ENCODE measurements at regions not wholly inside any gene's neighbourhood (a gene's known extent, or its start where the extent isn't known, plus 50 kb on each side); places are given as distances from the start of the nearest gene placed in this dataset.

GRCh38 chr13:109979228-109979627, 192.8 kb upstream of the IRS2 start:
- Histone ChIP-seq H3K27ac (no peak overlapping the region), H3K27me3 (no peaks in the 10 kb centered on the region), H3K36me3 (replicated peaks in 1 of 2) (no peaks in the 10 kb centered on the region), H3K9me3 (replicated peaks in 1 of 3) (no peaks in the 10 kb centered on the region), H3K4me3 (no peak overlapping the region), H3K4me1 (replicated peaks in 1 of 2) (no peaks in the 10 kb centered on the region)
- 75 to 84% (median 76%) methylated on average over 5 to 6 of the region's 6 CpGs for WGBS, 4 donors
- no peak for TF ChIP-seq POLR2A (IDR thresholded peaks at IDR 0.05)
- TF ChIP-seq, protein P1, sequence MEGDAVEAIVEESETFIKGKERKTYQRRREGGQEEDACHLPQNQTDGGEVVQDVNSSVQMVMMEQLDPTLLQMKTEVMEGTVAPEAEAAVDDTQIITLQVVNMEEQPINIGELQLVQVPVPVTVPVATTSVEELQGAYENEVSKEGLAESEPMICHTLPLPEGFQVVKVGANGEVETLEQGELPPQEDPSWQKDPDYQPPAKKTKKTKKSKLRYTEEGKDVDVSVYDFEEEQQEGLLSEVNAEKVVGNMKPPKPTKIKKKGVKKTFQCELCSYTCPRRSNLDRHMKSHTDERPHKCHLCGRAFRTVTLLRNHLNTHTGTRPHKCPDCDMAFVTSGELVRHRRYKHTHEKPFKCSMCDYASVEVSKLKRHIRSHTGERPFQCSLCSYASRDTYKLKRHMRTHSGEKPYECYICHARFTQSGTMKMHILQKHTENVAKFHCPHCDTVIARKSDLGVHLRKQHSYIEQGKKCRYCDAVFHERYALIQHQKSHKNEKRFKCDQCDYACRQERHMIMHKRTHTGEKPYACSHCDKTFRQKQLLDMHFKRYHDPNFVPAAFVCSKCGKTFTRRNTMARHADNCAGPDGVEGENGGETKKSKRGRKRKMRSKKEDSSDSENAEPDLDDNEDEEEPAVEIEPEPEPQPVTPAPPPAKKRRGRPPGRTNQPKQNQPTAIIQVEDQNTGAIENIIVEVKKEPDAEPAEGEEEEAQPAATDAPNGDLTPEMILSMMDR (IDR thresholded peaks at IDR 0.05) = no peak
- DNase-seq = no peak
- intact Hi-C loops (cut with DNase I) = no loop called here

DNA sequence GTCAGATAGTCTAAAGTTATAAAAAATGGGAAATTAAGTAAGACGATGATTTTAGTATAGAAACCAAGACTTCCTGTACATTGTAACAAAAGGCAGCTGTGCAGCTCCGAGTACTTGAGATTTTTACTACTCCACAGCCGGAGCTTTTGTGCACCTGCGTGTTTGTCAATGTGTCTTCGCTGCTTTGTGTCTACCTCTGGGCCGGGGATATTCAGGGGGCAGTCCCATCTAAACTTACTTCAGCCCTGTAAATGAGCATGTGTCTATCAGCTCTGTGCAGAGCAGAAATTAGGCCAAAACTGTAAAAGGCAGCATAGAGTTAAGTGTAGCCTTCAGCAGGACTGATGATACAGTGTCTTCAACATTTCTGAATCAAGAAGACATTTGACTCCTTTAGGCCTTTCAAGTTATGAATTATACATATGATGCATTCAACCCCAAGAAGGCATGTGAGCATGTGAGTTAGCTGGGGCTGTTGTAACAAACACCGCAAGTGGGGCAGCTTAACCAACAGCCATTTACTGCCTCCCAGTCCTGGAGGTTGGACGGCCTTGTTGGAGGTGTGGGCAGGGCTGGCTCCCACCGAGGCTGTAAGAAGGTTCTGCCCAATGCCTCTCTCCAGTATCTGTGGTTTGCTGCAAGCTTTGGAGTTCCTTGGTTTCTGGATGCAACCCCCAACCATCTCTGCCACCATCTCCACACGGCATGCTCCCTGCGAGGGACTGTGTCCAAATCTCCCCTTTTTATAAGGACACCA, 191.0 kb upstream of the IRS2 start:
- WGBS, 4 donors = 86 to 90% (median 86%) methylated on average over 11 of the region's 11 CpGs
- no peak for DNase-seq
- Histone ChIP-seq H3K4me3 (no peak overlapping the region), H3K4me1 (replicated peaks in 1 of 2) (no peaks in the 10 kb centered on the region), H3K9me3 (replicated peaks in 1 of 3) (no peaks in the 10 kb centered on the region), H3K27me3 (no peaks in the 10 kb centered on the region), H3K36me3 (replicated peaks in 1 of 2) (no peaks in the 10 kb centered on the region), H3K27ac (no peak overlapping the region)
- intact Hi-C loops (cut with DNase I) = no loop called here
- TF ChIP-seq, protein P1 (IDR thresholded peaks at IDR 0.05) = no peak
- TF ChIP-seq POLR2A (IDR thresholded peaks at IDR 0.05) = no peak

DNA sequence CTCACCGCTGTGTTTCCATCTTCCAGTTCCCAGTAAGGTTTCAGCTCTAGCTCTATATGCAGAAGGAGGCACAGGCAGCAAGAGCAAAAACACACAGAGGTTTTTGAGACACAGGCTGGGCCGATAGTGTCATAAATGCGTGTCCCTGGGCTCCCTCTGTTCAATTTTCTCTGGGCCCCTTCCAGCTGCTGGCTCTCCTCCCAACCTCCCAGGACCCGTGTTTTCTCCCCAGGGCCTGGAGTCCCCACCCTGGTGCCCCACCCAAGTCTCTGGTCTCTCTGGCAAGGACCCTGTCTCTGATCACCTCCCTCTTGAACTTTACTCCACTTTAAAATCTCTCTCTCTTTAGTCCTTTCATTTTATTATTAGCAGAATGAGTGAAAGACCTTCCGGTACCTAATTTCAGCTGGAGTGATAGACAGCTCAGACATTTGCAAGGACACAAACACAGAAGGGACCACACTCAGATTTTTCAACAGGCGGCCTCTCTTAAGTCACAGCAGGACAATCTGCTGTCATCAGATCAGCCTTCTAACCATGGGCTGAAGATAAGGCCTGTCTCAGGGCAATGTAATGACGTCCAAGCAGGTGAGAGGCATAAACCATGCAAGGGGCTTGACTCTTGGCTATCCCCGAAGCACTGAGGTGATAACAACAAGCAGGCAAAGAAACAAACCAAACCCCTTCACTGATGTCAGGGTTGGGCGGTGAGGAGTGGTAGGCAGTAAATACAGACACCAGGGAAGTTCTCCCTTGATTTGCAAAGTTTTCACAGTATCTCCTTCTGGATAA, 190.0 kb upstream of the IRS2 start:
- WGBS, 4 donors = 75 to 90% (median 79%) methylated on average over 9 of the region's 9 CpGs
- Histone ChIP-seq H3K4me1 (replicated peaks in 1 of 2) (no peaks in the 10 kb centered on the region), H3K9me3 (replicated peaks in 1 of 3) (no peaks in the 10 kb centered on the region), H3K36me3 (replicated peaks in 1 of 2) (no peaks in the 10 kb centered on the region), H3K4me3 (no peak overlapping the region), H3K27ac (no peak overlapping the region), H3K27me3 (no peaks in the 10 kb centered on the region)
- intact Hi-C loops (cut with DNase I) = no loop called here
- DNase-seq = no peak
- TF ChIP-seq, protein P1 (IDR thresholded peaks at IDR 0.05) = no peak
- no peak for TF ChIP-seq POLR2A (IDR thresholded peaks at IDR 0.05)

GRCh38 chr13:109974354-109974753, 188.0 kb upstream of the IRS2 start:
- 86 to 92% (median 88%) methylated on average over 4 to 7 of the region's 7 CpGs for WGBS, 4 donors
- TF ChIP-seq, protein P1 (IDR thresholded peaks at IDR 0.05) = no peak
- TF ChIP-seq POLR2A (IDR thresholded peaks at IDR 0.05) = no peak
- H3K9me3 ChIP-seq (replicated peaks in 1 of 3) = no peaks in the 10 kb centered on the region
- intact Hi-C loops (cut with DNase I) = no loop called here
- no peak for DNase-seq
- H3K36me3 ChIP-seq (replicated peaks in 1 of 2) = no peaks in the 10 kb centered on the region
- no peak overlapping the region for H3K27ac ChIP-seq
- no peaks in the 10 kb centered on the region for H3K27me3 ChIP-seq
- H3K4me3 ChIP-seq = no peak overlapping the region
- H3K4me1 ChIP-seq (replicated peaks in 1 of 2) = no peaks in the 10 kb centered on the region

Measured in adrenal gland (tissue), 9 donors.